AG09309 (cell line): ENCODE measurements at regions not wholly inside any gene's neighbourhood (a gene's known extent, or its start where the extent isn't known, plus 50 kb on each side); places are given as distances from the start of the nearest gene placed in this dataset.

ENCODE experiments used
- DNase-seq: peaks from one replicate; pipeline ENCODE4 v3.0.0-alpha.2; 2010; ENCODE audit warnings: low read depth
- H3K4me3 ChIP-seq: 2 replicates; pipeline ENCODE4 v1.5.1; 2011; ENCODE audit warnings: mild to moderate bottlenecking, low read depth, low read length, moderate library complexity; ENCODE audit not compliant: control insufficient read depth
- TF ChIP-seq, protein P1 (sequence below): IDR thresholded peaks from 2 replicates; pipeline ENCODE4 v1.5.1; 2011; ENCODE audit warnings: mild to moderate bottlenecking, low read depth, low read length, inconsistent platforms; ENCODE audit not compliant: insufficient read depth, control insufficient read depth; ENCODE audit errors: missing control alignments

GRCh38 chr3:66153481-66154443 is 67.0 kb upstream of the SLC25A26 start:
- H3K4me3 ChIP-seq = peak overlapping the region; percentile 45
- DNase-seq = no peak
- TF ChIP-seq, protein P1, sequence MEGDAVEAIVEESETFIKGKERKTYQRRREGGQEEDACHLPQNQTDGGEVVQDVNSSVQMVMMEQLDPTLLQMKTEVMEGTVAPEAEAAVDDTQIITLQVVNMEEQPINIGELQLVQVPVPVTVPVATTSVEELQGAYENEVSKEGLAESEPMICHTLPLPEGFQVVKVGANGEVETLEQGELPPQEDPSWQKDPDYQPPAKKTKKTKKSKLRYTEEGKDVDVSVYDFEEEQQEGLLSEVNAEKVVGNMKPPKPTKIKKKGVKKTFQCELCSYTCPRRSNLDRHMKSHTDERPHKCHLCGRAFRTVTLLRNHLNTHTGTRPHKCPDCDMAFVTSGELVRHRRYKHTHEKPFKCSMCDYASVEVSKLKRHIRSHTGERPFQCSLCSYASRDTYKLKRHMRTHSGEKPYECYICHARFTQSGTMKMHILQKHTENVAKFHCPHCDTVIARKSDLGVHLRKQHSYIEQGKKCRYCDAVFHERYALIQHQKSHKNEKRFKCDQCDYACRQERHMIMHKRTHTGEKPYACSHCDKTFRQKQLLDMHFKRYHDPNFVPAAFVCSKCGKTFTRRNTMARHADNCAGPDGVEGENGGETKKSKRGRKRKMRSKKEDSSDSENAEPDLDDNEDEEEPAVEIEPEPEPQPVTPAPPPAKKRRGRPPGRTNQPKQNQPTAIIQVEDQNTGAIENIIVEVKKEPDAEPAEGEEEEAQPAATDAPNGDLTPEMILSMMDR = no peak

DNA sequence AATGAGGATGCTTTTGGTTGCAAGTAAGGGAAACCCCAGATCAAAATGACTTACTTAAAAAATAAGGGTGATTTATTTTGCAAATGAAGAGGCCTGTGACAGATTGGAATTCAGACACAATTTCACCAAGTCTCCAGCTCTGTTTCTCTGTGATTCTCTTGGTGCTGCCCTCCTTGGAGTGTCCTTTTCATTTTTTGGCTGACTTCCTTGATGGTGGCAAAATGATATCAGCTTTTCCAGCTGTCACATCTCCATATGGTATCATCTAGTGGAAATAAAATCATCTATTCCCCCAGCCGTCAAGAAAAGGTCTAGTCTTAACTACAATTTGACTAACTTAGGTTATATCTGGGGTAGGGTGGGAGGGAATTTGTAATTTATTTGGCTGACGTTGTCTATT is 68.5 kb upstream of the SLC25A26 start:
- DNase-seq = no peak
- TF ChIP-seq, protein P1 = no peak
- H3K4me3 ChIP-seq = no peak overlapping the region

DNA sequence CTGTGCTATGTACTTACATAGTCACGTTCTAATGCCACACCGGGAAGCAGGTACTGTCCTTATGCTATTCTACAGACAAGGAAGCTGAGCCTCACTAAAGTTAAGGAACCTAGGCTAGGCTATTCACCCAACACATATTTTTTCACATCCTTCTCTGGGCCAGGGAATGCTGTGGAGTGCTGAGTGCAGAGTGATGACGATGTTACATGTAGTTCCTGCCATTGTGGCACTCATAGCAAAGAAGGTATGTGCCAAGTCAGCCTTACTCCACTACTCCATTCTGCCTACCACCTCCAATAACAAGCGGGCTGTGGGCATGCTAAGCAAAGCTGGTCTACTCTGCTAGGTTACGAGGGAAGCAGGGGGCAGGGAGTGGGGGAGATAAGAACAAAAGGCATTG is 69.8 kb upstream of the SLC25A26 start:
- DNase-seq = no peak
- TF ChIP-seq, protein P1 = no peak
- H3K4me3 ChIP-seq = no peak overlapping the region

DNA sequence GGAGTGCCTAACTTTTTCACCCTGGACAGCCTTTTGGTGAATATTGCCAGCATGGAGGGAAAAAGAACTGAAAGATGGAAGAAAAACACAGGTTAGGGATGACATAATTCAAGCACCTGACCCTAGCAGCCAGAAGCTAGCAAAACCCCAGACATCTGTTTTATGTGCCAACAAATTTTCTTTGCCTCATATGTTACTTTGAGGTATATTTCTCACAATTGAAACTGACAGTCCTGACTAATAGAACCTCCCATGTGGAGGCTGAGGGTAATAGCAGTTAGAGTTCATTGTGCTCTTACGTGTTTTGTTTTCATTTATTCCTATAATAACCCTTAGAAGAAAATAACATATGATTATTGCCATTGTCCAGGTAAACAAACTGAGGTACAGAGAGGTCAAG is 71.5 kb upstream of the SLC25A26 start:
- DNase-seq = no peak

GRCh38 chr3:66145408-66145733 is 75.4 kb upstream of the SLC25A26 start:
- H3K4me3 ChIP-seq = no peak overlapping the region
- DNase-seq = no peak
- TF ChIP-seq, protein P1 = no peak

More for the DNA sequence above, 71.5 kb upstream of the SLC25A26 start:
- H3K4me3 ChIP-seq = no peak overlapping the region
- TF ChIP-seq, protein P1 = peak; percentile 2

DNA sequence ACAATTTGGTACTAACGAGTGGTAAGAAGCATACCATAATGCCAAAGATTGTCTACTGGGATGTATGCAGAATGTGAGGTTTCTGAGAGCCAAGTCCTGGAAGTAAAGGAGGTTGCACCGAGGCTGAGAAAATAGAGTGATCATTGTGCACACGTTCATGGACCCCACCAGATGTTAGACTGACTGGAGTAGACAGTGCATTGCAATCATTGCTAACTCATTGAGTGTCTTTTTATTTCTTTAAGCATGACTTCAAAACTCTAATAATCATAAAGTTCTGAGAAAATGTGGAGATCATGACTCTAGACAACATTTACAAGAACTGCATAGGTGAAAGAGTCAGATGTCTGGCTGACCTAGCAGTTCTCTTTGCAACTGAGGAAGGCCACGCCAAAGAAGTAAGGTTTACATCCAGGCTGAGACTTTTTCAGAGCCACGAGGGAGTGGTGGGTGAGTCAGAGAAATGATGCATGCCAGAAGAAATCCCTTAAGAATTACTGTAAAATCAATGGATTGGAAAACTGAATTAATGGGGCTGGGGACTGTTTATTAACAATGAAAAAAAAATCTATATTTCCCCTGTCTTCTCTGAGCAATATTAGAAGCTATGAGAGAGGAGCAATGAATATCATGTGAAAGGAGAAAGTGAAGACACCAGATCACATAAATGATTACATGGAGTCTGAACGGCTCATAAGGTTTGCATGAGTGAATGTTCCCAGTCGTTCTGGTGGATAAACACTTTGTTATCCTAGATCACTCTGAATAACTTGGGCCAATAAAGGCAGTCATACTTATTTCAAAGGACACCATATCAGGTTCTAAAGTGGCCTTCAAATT is 76.0 kb upstream of the SLC25A26 start:
- DNase-seq = no peak
- TF ChIP-seq, protein P1 = no peak
- no peak overlapping the region for H3K4me3 ChIP-seq
